ENCODE measurements at regions not wholly inside any gene's neighbourhood (a gene's known extent, or its start where the extent isn't known, plus 50 kb on each side); places are given as distances from the start of the nearest gene placed in this dataset.

DNA sequence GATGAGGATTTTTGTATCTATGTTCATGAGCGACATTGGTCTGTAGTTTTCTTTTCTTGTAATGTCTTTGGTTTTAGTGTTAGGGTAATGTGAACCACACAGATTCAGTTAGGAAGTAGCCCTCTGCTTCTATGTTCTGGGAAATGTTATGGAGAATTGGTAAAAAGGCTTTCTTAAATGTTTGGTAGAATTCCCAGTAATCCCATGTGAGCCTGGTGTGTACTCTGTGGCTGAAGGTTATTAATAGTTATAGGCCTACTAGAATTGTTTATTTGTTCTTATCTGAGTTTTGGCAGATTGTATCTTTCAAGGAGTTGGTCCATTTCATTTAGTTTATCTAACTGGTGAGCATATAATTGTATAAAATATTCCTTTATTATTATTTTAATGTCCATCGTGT is 484.6 kb upstream of the GHITM start:
- H3K4me3 ChIP-seq (ENCODE audit: severe bottlenecking), result no peak overlapping the region
- no peak overlapping the region for H3K27ac ChIP-seq (ENCODE audit: poor library complexity, severe bottlenecking)
- no peaks in the 10 kb centered on the region for H3K9me3 ChIP-seq (ENCODE audit: severe bottlenecking)
- H3K4me1 ChIP-seq (ENCODE audit: insufficient read depth, poor library complexity, severe bottlenecking), result no peaks in the 10 kb centered on the region
- DNase-seq (ENCODE audit: low spot score) (no peak), ATAC-seq (ENCODE audit: low read depth) (no peak)
- no peaks in the 10 kb centered on the region for H3K36me3 ChIP-seq (ENCODE audit: low read depth)
- H3K27me3 ChIP-seq (ENCODE audit: insufficient read depth, poor library complexity, severe bottlenecking), result no peaks in the 10 kb centered on the region
- TF ChIP-seq, protein P1, sequence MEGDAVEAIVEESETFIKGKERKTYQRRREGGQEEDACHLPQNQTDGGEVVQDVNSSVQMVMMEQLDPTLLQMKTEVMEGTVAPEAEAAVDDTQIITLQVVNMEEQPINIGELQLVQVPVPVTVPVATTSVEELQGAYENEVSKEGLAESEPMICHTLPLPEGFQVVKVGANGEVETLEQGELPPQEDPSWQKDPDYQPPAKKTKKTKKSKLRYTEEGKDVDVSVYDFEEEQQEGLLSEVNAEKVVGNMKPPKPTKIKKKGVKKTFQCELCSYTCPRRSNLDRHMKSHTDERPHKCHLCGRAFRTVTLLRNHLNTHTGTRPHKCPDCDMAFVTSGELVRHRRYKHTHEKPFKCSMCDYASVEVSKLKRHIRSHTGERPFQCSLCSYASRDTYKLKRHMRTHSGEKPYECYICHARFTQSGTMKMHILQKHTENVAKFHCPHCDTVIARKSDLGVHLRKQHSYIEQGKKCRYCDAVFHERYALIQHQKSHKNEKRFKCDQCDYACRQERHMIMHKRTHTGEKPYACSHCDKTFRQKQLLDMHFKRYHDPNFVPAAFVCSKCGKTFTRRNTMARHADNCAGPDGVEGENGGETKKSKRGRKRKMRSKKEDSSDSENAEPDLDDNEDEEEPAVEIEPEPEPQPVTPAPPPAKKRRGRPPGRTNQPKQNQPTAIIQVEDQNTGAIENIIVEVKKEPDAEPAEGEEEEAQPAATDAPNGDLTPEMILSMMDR (IDR thresholded peaks at IDR 0.05; ENCODE audit: poor library complexity, severe bottlenecking), result no peak

DNA sequence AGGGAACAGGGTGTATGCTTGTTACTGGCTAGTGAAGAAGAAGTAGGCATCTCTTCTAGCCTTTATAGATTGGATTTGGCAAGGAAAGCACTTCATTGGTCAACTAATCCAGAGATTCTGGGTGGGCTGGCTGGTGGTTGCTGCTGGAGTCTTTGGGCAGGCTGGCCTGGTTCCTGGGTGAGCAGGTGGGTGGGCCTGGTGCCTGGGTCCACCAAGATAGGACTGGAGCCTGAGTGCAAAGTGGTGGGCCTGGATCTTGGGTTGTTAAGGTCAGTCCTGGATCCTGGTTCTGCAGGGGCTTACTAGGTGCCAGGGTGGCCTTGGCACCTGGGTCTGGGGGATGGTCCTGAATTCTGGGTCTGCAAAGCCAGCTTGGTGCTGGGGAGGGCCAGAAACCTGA is 482.4 kb upstream of the GHITM start:
- TF ChIP-seq, protein P1 (IDR thresholded peaks at IDR 0.05; ENCODE audit: poor library complexity, severe bottlenecking), result no peak

DNA sequence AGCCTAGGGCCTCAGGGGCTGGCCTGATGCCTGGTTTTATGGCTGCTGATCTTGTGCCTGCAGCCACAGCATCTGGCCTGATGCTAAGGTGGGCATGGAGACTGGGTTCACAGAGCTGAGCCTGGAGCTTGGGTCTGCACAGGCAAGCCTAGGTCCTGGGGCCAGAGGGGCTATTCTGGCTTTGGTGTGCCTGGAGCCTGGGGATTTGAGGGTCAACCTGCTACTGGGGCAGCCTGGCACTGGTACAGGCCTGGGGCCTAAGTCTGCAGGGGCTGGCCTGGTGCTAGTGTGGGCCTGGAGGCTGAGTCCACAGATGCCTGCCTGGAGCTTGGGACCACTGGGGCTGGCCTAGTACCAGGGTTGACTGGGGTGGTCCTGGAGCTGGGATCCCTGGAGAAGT is 481.8 kb upstream of the GHITM start:
- Histone ChIP-seq H3K4me3 (ENCODE audit: severe bottlenecking) (no peak overlapping the region), H3K36me3 (ENCODE audit: low read depth) (no peaks in the 10 kb centered on the region), H3K27me3 (ENCODE audit: insufficient read depth, poor library complexity, severe bottlenecking) (no peaks in the 10 kb centered on the region), H3K9me3 (ENCODE audit: severe bottlenecking) (no peaks in the 10 kb centered on the region), H3K27ac (ENCODE audit: poor library complexity, severe bottlenecking) (no peak overlapping the region), H3K4me1 (ENCODE audit: insufficient read depth, poor library complexity, severe bottlenecking) (no peaks in the 10 kb centered on the region)
- ATAC-seq (ENCODE audit: low read depth) (no peak), DNase-seq (ENCODE audit: low spot score) (no peak)
- TF ChIP-seq, protein P1 (IDR thresholded peaks at IDR 0.05; ENCODE audit: poor library complexity, severe bottlenecking), result no peak

More for the DNA sequence above, 482.4 kb upstream of the GHITM start:
- no peaks in the 10 kb centered on the region for H3K27me3 ChIP-seq (ENCODE audit: insufficient read depth, poor library complexity, severe bottlenecking)
- ATAC-seq (ENCODE audit: low read depth) (no peak), DNase-seq (ENCODE audit: low spot score) (no peak)
- no peaks in the 10 kb centered on the region for H3K36me3 ChIP-seq (ENCODE audit: low read depth)
- H3K9me3 ChIP-seq (ENCODE audit: severe bottlenecking), result no peaks in the 10 kb centered on the region
- H3K27ac ChIP-seq (ENCODE audit: poor library complexity, severe bottlenecking), result no peak overlapping the region
- H3K4me3 ChIP-seq (ENCODE audit: severe bottlenecking), result no peak overlapping the region
- no peaks in the 10 kb centered on the region for H3K4me1 ChIP-seq (ENCODE audit: insufficient read depth, poor library complexity, severe bottlenecking)

GRCh38 chr10:83663918-83664317 is 475.4 kb upstream of the GHITM start:
- TF ChIP-seq, protein P1 (IDR thresholded peaks at IDR 0.05; ENCODE audit: poor library complexity, severe bottlenecking), result no peak
- DNase-seq (ENCODE audit: low spot score) (no peak), ATAC-seq (ENCODE audit: low read depth) (no peak)
- Histone ChIP-seq H3K27ac (ENCODE audit: poor library complexity, severe bottlenecking) (no peak overlapping the region), H3K9me3 (ENCODE audit: severe bottlenecking) (no peaks in the 10 kb centered on the region), H3K36me3 (ENCODE audit: low read depth) (no peaks in the 10 kb centered on the region), H3K27me3 (ENCODE audit: insufficient read depth, poor library complexity, severe bottlenecking) (no peaks in the 10 kb centered on the region), H3K4me1 (ENCODE audit: insufficient read depth, poor library complexity, severe bottlenecking) (no peaks in the 10 kb centered on the region), H3K4me3 (ENCODE audit: severe bottlenecking) (no peak overlapping the region)

DNA sequence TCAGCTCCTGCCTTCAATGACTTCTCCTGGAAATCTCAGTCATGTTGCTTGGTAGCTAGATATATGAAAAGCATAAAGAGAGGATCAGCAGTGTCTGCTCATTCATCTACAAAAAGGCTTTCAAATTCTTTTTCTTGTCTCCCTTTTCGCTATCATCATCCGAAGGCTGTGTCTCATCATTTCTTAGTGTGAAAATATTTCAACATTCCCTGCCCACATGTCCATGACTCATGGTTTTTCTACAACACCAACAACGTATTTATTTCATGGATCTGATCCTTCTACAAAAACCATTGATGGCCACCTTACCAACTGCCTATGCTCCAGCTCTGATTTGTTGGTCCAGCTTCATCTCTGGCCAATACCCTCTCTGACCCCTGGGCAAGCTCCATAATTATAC is 472.5 kb upstream of the GHITM start:
- H3K9me3 ChIP-seq (ENCODE audit: severe bottlenecking), result no peaks in the 10 kb centered on the region
- H3K4me3 ChIP-seq (ENCODE audit: severe bottlenecking), result no peak overlapping the region
- no peaks in the 10 kb centered on the region for H3K27me3 ChIP-seq (ENCODE audit: insufficient read depth, poor library complexity, severe bottlenecking)
- no peak overlapping the region for H3K27ac ChIP-seq (ENCODE audit: poor library complexity, severe bottlenecking)
- ATAC-seq (ENCODE audit: low read depth) (no peak), DNase-seq (ENCODE audit: low spot score) (no peak)
- no peaks in the 10 kb centered on the region for H3K4me1 ChIP-seq (ENCODE audit: insufficient read depth, poor library complexity, severe bottlenecking)
- no peaks in the 10 kb centered on the region for H3K36me3 ChIP-seq (ENCODE audit: low read depth)
- TF ChIP-seq, protein P1 (IDR thresholded peaks at IDR 0.05; ENCODE audit: poor library complexity, severe bottlenecking), result no peak

Measured in RWPE2 (cell line).